HCT116 (cell line): ENCODE measurements at regions not wholly inside any gene's neighbourhood (a gene's known extent, or its start where the extent isn't known, plus 50 kb on each side); places are given as distances from the start of the nearest gene placed in this dataset.

ENCODE experiments used
- ATAC-seq: fragments of 200-7000 bp; cut with Tn5 transposase; 2 replicates; pipeline ENCODE4 v1.9.1; 2020; ENCODE audit warnings: mild to moderate bottlenecking, moderate library complexity
- BruUV-seq: library from RNA; stranded (reverse); fragments of 400-500 nt; replicated peaks from 2 replicates; lab custom pipeline; 2021; lab: Mats Ljungman, UMichigan
- CTCF ChIA-PET: fragments of 300-600 bp; sonication (Branson Sonifier 250); formaldehyde crosslinking; loops from one replicate; lab custom pipeline; 2021; ENCODE audit warnings: antibody characterized with exemption; lab: Charles Lee
- POLR2A ChIA-PET: fragments of 300-600, 350-600 bp; sonication (Branson Sonifier 250); formaldehyde crosslinking; loops from one replicate; lab custom pipeline; 2021; ENCODE audit warnings: antibody characterized with exemption; lab: Charles Lee
- RAD21 ChIA-PET, 2 experiments: fragments of 300-600 bp; sonication (Branson Sonifier 250); formaldehyde crosslinking; loops; one replicate each; lab custom pipeline; 2023; ENCODE audit warnings: low total read pairs in 2 of 2; ENCODE audit not compliant: uncharacterized antibody in 2 of 2, unreplicated experiment in 2 of 2, low non-redundant PET in 1 of 2; lab: Charles Lee
- DNase-seq: peaks from one replicate; pipeline ENCODE4 v3.0.0-alpha.2; 2010; ENCODE audit warnings: low read depth, low spot score
- H2AFZ ChIP-seq: fragments of 200-600 bp; shearing (Covaris generic), sonication (generic); 2 replicates; pipeline ENCODE4 v1.6.1; 2017; ENCODE audit warnings: low read depth, mixed run types, mixed read lengths, antibody characterized with exemption, low read length; ENCODE audit not compliant: poor library complexity, severe bottlenecking
- H3K27ac ChIP-seq: 2 replicates; pipeline ENCODE4 v1.5.1; 2012; ENCODE audit warnings: low read depth, low read length
- H3K27me3 ChIP-seq: fragments of 200-600 bp; sonication (generic); 2 replicates; pipeline ENCODE4 v1.6.1; 2016; ENCODE audit warnings: mixed run types, low read length, mixed read lengths; ENCODE audit not compliant: insufficient read depth
- H3K36me3 ChIP-seq, 2 experiments: fragments of 200-500 bp in 1 of 2; fragments of 200-600 bp in 1 of 2; sonication (Bioruptor generic) in 1 of 2; sonication (generic) in 1 of 2; 2 replicates each; pipeline versions ENCODE4 v1.5.1 to v1.6.1; 2014 to 2016; ENCODE audit warnings: low read length in 2 of 2, inconsistent platforms in 1 of 2, mixed read lengths in 1 of 2, mixed run types in 1 of 2; ENCODE audit not compliant: insufficient read depth in 2 of 2, control insufficient read depth in 1 of 2
- H3K4me1 ChIP-seq, 2 experiments: fragments of 200-600 bp in 1 of 2; sonication (generic) in 1 of 2; 2 replicates each; pipeline versions ENCODE4 v1.5.1 to v1.6.1; 2012 to 2017; ENCODE audit warnings: low read length in 2 of 2, inconsistent platforms in 1 of 2, mild to moderate bottlenecking in 1 of 2, mixed read lengths in 1 of 2, mixed run types in 1 of 2, moderate library complexity in 1 of 2; ENCODE audit not compliant: insufficient read depth in 2 of 2, control insufficient read depth in 1 of 2
- H3K4me2 ChIP-seq: fragments of 200-600 bp; sonication (generic); 2 replicates; pipeline ENCODE4 v1.6.1; 2017; ENCODE audit warnings: mixed run types, low read length, mixed read lengths
- H3K4me3 ChIP-seq, 2 experiments: fragments of 200-600 bp in 1 of 2; sonication (generic) in 1 of 2; replicated peaks in 1 of 2; 2 replicates each; pipeline ENCODE4 v1.5.1; 2011 to 2016; ENCODE audit warnings: low read length in 2 of 2, control low read depth in 1 of 2, low read depth in 1 of 2, mild to moderate bottlenecking in 1 of 2, mixed read lengths in 1 of 2, mixed run types in 1 of 2
- H3K79me2 ChIP-seq: fragments of 200-600 bp; sonication (generic); 2 replicates; pipeline ENCODE4 v1.6.1; 2017; ENCODE audit warnings: mild to moderate bottlenecking, mixed run types, low read length, moderate library complexity, mixed read lengths; ENCODE audit not compliant: insufficient read depth
- H3K9ac ChIP-seq: fragments of 200-600 bp; sonication (generic); 2 replicates; pipeline ENCODE4 v1.6.1; 2016; ENCODE audit warnings: low read length, mixed read lengths
- H3K9me2 ChIP-seq: fragments of 200-600 bp; sonication (generic), shearing (Covaris generic); 2 replicates; pipeline ENCODE4 v1.6.1; 2017; ENCODE audit warnings: mixed run types, mild to moderate bottlenecking, moderate library complexity; ENCODE audit not compliant: insufficient read depth
- H3K9me3 ChIP-seq, 2 experiments: fragments of 200-500 bp in 1 of 2; fragments of 200-600 bp in 1 of 2; sonication (Bioruptor generic) in 1 of 2; sonication (generic) in 1 of 2; 2 replicates each; pipeline ENCODE4 v1.6.1; 2014 to 2017; ENCODE audit warnings: low read length in 2 of 2, mixed read lengths in 2 of 2, inconsistent platforms in 1 of 2, low read depth in 1 of 2, mild to moderate bottlenecking in 1 of 2, mixed run types in 1 of 2, moderate library complexity in 1 of 2; ENCODE audit not compliant: control insufficient read depth in 1 of 2, insufficient read depth in 1 of 2
- H4K20me1 ChIP-seq: fragments of 200-600 bp; sonication (generic), shearing (Covaris generic); 2 replicates; pipeline ENCODE4 v1.6.1; 2017; ENCODE audit warnings: mixed run types, mild to moderate bottlenecking, moderate library complexity; ENCODE audit not compliant: insufficient read depth
- ATF3 ChIP-seq: IDR thresholded peaks from 2 replicates; pipeline ENCODE4 v1.6.1; 2012
- CBX3 ChIP-seq: IDR thresholded peaks from 2 replicates; pipeline ENCODE4 v1.6.1; 2012; ENCODE audit warnings: low read depth
- CTCF ChIP-seq, 3 experiments: fragments of 200-600 bp in 1 of 3; sonication (generic) in 1 of 3; IDR thresholded peaks in 2 of 3; conservative IDR thresholded peaks in 1 of 3; 2 replicates each; pipeline ENCODE4 v1.5.1; 2012 to 2017; ENCODE audit warnings: low read depth in 2 of 3, low read length in 2 of 3, antibody characterized with exemption in 1 of 3, borderline replicate concordance in 1 of 3, control low read depth in 1 of 3, mild to moderate bottlenecking in 1 of 3, mixed read lengths in 1 of 3, mixed run types in 1 of 3, moderate library complexity in 1 of 3; ENCODE audit not compliant: insufficient read depth in 1 of 3
- EGR1 ChIP-seq: IDR thresholded peaks from 2 replicates; pipeline ENCODE4 v1.6.1; 2012; ENCODE audit warnings: low read depth
- ELF1 ChIP-seq: IDR thresholded peaks from 2 replicates; pipeline ENCODE4 v1.6.1; 2012; ENCODE audit warnings: low read depth, borderline replicate concordance
- JUND ChIP-seq: IDR thresholded peaks from 2 replicates; pipeline ENCODE4 v1.6.1; 2012
- POLR2AphosphoS5 ChIP-seq: IDR thresholded peaks from 2 replicates; pipeline ENCODE4 v1.6.1; 2011; ENCODE audit warnings: mild to moderate bottlenecking, low read depth, low read length, moderate library complexity
- REST ChIP-seq: IDR thresholded peaks from 2 replicates; pipeline ENCODE4 v1.6.1; 2012; ENCODE audit warnings: low read depth
- TCF7L2 ChIP-seq: IDR thresholded peaks from 2 replicates; pipeline ENCODE4 v1.7.0; 2011; ENCODE audit warnings: borderline replicate concordance, inconsistent platforms; ENCODE audit not compliant: insufficient read depth, insufficient read length; ENCODE audit errors: extremely low read depth
- ZNF274 ChIP-seq: fragments of 200-500 bp; sonication (Bioruptor generic); IDR thresholded peaks from 2 replicates; pipeline ENCODE4 v1.6.1; 2014; ENCODE audit warnings: mild to moderate bottlenecking, low read depth, low read length, inconsistent platforms
- intact Hi-C: fragments of 100-400 bp; cut with micrococcal nuclease; formaldehyde crosslinking; loops from 2 replicates; pipeline ENCODE4 v1.10.0; 2022

- Histone ChIP-seq H3K36me3 (no peaks in the 10 kb centered on the region), H3K4me2 (peak overlapping the region; percentile 64), H3K9me3 (no peaks in the 10 kb centered on the region), H3K9ac (no peak overlapping the region), H3K9me2 (no peaks in the 10 kb centered on the region), H3K27ac (no peak overlapping the region), H4K20me1 (no peaks in the 10 kb centered on the region), H3K4me1 (peaks cover 27 to 41% of the 10 kb centered on the region in 2 experiments), H3K79me2 (no peaks in the 10 kb centered on the region), H2AFZ (peak overlapping the region; percentile 86), H3K4me3 (no peak overlapping the region), H3K27me3 (no peaks in the 10 kb centered on the region)
- TF ChIP-seq JUND = no peak
- no peak for TF ChIP-seq ELF1
- no peak for TF ChIP-seq ZNF274
- no peak for TF ChIP-seq REST
- no peak for TF ChIP-seq POLR2AphosphoS5
- no peak for TF ChIP-seq CBX3
- CTCF ChIA-PET = no interaction called here
- POLR2A ChIA-PET = interaction anchor here (0.5 kb wide), 1 partner anchor 601 kb away, joined by 5 read pairs; no protein-coding TSS in a partner anchor
- ATAC-seq = no peak
- RAD21 ChIA-PET = no interaction called here
- BruUV-seq = no TSS peak
- DNase-seq = no peak
- intact Hi-C loops = loop anchor here (5.0 to 10.0 kb wide), 3 partner anchors 60 to 557 kb away; no protein-coding TSS in a partner anchor
These were observed 119.3 kb upstream of the OR9Q1 start for GRCh38 chr11:57904376-57904775.

GRCh38 chr11:57905439-57905838 lies 118.2 kb upstream of the OR9Q1 start:
- TF ChIP-seq EGR1 = no peak
- no peak for TF ChIP-seq CTCF (IDR thresholded peaks at IDR 0.05 in 2 of 3, conservative IDR thresholded peaks at IDR 0.05 in 1 of 3; ENCODE audit: borderline replicate concordance in 1 of 3, insufficient read depth in 1 of 3, low read depth in 2 of 3, low read length in 2 of 3)
- no peak for TF ChIP-seq POLR2AphosphoS5
- TF ChIP-seq ATF3 = no peak
- TF ChIP-seq TCF7L2 = no peak
- Histone ChIP-seq H3K79me2 (no peaks in the 10 kb centered on the region), H4K20me1 (no peaks in the 10 kb centered on the region), H3K4me1 (peaks cover 27 to 41% of the 10 kb centered on the region in 2 experiments), H3K9me3 (no peaks in the 10 kb centered on the region), H3K27ac (no peak overlapping the region), H3K4me3 (no peak overlapping the region), H3K4me2 (no peak overlapping the region), H2AFZ (no peak overlapping the region), H3K9ac (no peak overlapping the region), H3K27me3 (no peaks in the 10 kb centered on the region), H3K36me3 (no peaks in the 10 kb centered on the region), H3K9me2 (no peaks in the 10 kb centered on the region)
- no TSS peak for BruUV-seq
- intact Hi-C loops = loop anchor here (10.0 kb wide), 1 partner anchor 59 kb away; no protein-coding TSS in a partner anchor
- CTCF ChIA-PET = no interaction called here
- no peak for DNase-seq
- POLR2A ChIA-PET = no interaction called here
- no peak for ATAC-seq
- RAD21 ChIA-PET = no interaction called here
